ENCODE measurements at regions not wholly inside any gene's neighbourhood (a gene's known extent, or its start where the extent isn't known, plus 50 kb on each side); places are given as distances from the start of the nearest gene placed in this dataset.

- DNase-seq, result no peak
Measured at GRCh38 chr10:79007421-79008319, 61.1 kb upstream of the ZMIZ1 start.

GRCh38 chr10:79009145-79009544 is 59.6 kb upstream of the ZMIZ1 start:
- DNase-seq, result no peak

DNA sequence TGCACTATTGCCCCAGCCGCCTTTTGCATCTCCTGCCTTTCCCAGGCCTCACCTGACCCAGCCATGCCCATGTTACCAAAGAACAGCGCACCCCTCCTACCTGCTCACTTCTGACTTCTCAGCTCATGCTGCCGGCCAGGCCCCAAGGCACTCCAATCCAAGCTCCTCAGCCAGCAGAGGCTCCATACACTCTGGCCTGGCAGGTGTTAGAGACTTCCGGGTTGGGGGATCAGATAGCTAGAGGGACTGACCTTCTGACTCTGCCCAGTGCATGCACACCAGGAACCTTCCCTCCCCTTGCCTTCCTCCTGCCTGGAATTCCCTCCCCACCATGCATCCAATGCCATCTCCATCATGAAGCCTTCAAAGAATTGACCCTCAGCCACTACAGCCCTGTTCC is 56.2 kb upstream of the ZMIZ1 start:
- no peak for DNase-seq

DNA sequence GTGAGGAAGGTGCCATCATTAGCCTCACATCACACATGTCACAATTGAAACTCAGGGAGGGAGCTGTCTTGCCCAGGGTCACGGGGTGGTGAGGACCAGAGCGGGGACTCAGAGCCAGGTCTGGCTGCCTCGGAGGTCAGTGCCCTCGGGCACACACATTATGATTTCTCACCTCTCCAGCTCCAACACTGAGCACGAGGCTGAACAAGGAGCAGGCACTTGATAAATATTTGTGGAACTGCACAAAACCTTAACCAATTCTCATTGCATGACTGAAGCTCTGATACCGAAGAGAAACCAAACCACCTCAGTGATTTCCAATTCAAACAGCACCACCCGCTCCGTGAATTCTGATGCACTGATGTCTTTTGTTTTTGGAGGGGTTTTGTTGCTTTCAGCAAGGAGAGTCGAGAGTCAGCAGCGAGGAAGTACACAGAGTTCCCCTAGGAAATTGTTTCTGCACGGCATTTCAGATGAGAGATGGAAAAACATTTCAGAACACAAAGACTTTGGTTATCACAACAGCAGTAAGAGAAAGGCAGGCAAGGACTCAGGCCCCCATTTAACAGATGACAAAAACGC is 55.3 kb upstream of the ZMIZ1 start:
- no peak for DNase-seq

- no peak for DNase-seq
Measured at GRCh38 chr10:79014796-79015195, 54.0 kb upstream of the ZMIZ1 start.

- DNase-seq, result no peak
Measured at GRCh38 chr10:79017882-79018520, 50.8 kb upstream of the ZMIZ1 start.

DNA sequence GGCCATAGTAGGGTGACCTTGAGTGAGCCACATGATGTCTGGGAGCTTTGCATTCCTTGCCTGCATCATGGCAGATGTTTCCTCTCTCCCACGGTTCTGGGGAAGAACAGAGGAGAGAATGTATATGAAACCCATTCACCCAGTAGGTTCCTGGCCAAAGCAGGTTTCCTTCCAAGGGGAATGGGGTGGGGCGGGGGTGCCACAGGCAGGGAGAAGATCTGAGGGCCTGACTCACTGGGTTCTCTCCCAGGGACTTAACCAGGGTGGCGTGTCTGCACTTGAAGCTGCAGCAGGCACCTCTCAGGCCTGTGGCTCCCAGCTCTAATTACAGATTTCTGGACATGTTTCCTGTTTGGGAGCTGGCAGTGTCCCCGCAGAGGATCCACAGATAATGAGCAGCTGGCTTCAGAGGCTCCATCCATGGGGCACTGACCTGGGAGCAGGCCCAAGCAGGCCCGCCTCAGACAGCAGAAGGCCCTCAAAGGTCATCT is 50.2 kb upstream of the ZMIZ1 start:
- DNase-seq, result no peak

All from activated CD4-positive, alpha-beta T cell treated with anti-CD3 and anti-CD28 coated beads for 1 hour (primary cell).